ENCODE measurements at regions not wholly inside any gene's neighbourhood (a gene's known extent, or its start where the extent isn't known, plus 50 kb on each side); places are given as distances from the start of the nearest gene placed in this dataset.

DNA sequence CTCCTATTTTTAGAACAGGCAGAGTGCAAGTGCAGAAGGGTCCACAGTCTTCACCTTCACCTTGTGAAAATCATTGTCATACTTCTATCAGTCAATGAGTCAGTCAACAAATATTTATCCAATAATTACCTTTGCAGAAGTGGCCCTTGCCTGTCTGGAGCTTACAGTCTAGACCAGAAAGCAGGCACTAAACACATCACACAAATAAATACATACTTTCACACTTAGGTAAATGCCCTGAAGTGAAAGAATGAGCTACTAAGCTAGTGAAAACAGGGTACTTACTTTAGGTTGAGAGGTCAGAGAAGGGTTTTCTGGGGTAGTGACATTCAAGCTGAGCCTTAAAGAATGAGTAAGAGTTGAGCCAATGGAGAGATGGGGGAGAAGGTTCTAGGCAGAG is 421.9 kb upstream of the ADAMTSL1 start:
- no peaks in the 10 kb centered on the region for H3K4me1 ChIP-seq
- H3K9me3 ChIP-seq = no peaks in the 10 kb centered on the region
- ATAC-seq (peak; percentile 66), DNase-seq (no peak)
- no peak for TF ChIP-seq CTCF (IDR thresholded peaks at IDR 0.05)
- intact Hi-C loops (cut with DNase I) = no loop called here
- H3K4me3 ChIP-seq = no peak overlapping the region
- H3K27me3 ChIP-seq = no peaks in the 10 kb centered on the region
- no peak overlapping the region for H3K27ac ChIP-seq
- no peaks in the 10 kb centered on the region for H3K36me3 ChIP-seq

DNA sequence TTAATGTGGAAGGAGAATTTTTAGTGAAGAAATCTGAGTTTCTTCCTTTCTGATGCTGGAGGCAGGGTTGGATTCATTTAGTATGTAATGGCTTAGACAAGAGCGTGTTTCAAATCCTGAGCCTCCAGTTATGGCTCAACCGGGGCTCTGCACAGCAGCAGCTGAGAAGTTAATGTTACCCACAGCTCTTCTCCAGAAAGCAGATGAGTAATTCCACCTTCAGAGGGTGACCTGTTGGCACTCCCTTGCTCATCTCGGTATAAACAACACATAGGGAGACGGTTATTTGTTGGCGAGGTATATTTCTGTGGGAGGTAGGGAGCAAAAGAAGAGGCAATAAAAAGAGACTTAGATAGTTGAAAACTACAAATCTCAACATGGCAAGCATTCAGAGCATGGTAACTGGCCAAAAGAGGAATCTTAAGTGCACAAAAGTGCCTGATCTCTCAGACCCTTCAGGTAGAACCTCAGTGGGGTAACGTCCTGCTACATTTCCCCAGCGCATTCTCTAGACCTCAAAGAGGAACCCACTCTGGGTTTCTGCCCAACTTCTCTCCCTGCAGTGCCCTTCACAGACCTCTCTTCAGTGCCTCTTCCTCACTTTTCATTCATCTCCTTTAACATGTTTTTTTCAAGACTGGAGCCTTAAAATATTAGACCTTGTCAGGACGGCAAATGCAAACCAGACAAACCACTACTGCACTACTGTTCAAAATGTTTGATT is 417.5 kb upstream of the ADAMTSL1 start:
- Histone ChIP-seq H3K36me3 (no peaks in the 10 kb centered on the region), H3K27me3 (no peaks in the 10 kb centered on the region), H3K27ac (no peak overlapping the region), H3K4me3 (no peak overlapping the region), H3K9me3 (no peaks in the 10 kb centered on the region), H3K4me1 (no peaks in the 10 kb centered on the region)
- intact Hi-C loops (cut with DNase I) = no loop called here
- DNase-seq (no peak), ATAC-seq (no peak)
- TF ChIP-seq CTCF (IDR thresholded peaks at IDR 0.05) = no peak

- no peak for TF ChIP-seq CTCF (IDR thresholded peaks at IDR 0.05)
- intact Hi-C loops (cut with DNase I) = no loop called here
- Histone ChIP-seq H3K27me3 (no peaks in the 10 kb centered on the region), H3K27ac (no peak overlapping the region), H3K4me3 (no peak overlapping the region), H3K9me3 (no peaks in the 10 kb centered on the region), H3K36me3 (no peaks in the 10 kb centered on the region), H3K4me1 (no peaks in the 10 kb centered on the region)
- ATAC-seq (no peak), DNase-seq (no peak)
These were observed 417.0 kb upstream of the ADAMTSL1 start for GRCh38 chr9:18056993-18057369.

DNA sequence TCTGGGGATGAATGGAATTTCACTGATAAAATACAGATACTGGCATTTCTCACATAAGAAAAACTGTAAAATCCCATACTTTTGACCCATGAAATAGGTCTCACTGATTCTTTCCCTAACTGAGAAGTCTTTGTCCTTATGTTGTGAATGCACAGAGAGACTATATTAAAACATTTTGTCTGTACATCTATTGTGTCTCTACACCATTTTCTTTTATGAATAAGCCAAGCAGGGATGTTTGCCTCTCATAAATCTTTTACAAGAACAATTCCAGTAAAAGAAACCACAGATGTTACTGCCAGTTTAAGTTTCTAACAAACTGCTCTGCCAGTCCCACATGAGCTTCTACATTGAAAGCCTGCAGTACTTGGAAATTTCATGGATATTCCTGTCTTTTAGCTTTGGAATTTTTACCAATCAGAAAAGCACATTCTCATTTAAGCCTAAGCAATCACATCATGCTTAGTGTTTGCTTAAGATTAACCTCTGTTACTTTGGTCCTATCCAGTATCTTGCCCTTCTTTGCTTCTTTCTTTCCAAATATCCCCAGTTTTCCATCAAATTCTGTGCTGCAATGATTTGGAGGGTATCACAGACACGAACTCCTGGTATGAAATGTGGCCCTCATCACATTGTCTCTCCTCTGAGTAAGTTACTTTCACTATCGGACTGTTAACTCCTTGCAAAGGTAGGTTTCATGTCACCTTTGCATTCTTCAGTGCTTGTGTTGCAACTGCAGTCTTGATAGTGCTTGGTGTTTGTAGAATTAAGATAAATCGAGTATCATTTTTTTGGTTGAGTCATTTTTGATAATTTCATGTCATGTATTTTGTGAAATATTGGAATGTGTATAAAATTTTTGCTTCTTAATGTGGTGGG is 415.1 kb upstream of the ADAMTSL1 start:
- DNase-seq (no peak), ATAC-seq (peak; percentile 61)
- Histone ChIP-seq H3K36me3 (no peaks in the 10 kb centered on the region), H3K4me3 (no peak overlapping the region), H3K4me1 (no peaks in the 10 kb centered on the region), H3K9me3 (no peaks in the 10 kb centered on the region), H3K27me3 (no peaks in the 10 kb centered on the region), H3K27ac (no peak overlapping the region)
- intact Hi-C loops (cut with DNase I) = no loop called here
- TF ChIP-seq CTCF (IDR thresholded peaks at IDR 0.05) = no peak

DNA sequence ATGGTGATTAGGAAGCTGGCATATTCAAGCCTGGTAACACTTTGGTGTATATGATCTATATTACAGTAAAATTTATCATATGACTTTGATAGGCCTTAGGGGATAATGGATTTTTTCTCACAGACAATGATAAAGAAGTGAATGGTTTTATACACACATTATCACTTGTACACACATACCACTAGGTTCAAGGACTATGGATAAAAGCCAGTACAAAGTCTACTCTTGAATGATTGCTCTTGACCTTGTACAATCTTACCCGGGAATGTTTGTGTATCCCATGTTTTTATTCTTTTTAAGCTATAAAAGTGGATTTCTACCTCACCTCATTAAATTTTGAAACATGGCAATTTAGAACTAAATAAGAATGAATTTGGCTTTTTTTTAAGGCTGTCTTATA is 414.5 kb upstream of the ADAMTSL1 start:
- Histone ChIP-seq H3K36me3 (no peaks in the 10 kb centered on the region), H3K27me3 (no peaks in the 10 kb centered on the region), H3K4me1 (no peaks in the 10 kb centered on the region), H3K4me3 (no peak overlapping the region), H3K9me3 (no peaks in the 10 kb centered on the region), H3K27ac (no peak overlapping the region)
- intact Hi-C loops (cut with DNase I) = no loop called here
- no peak for TF ChIP-seq CTCF (IDR thresholded peaks at IDR 0.05)
- ATAC-seq = peak; percentile 72
- DNase-seq = no peak

All from left lung (tissue), 4 donors.